ENCODE measurements at regions not wholly inside any gene's neighbourhood (a gene's known extent, or its start where the extent isn't known, plus 50 kb on each side); places are given as distances from the start of the nearest gene placed in this dataset.

GRCh38 chr18:6564950-6565814, 150.5 kb upstream of the L3MBTL4 start:
- Mint-ChIP-seq H3K4me3 (ENCODE audit: unreplicated experiment) (no peak overlapping the region), H3K9me3 (ENCODE audit: unreplicated experiment) (peaks cover 3% of the 10 kb centered on the region), H3K4me1 (ENCODE audit: low read depth, unreplicated experiment) (peaks cover 27% of the 10 kb centered on the region), H3K27ac (ENCODE audit: unreplicated experiment) (peak overlapping the region; percentile 89), H3K36me3 (ENCODE audit: low read depth, unreplicated experiment) (no peaks in the 10 kb centered on the region), H3K27me3 (ENCODE audit: low read depth, unreplicated experiment) (no peaks in the 10 kb centered on the region)
- Histone ChIP-seq H3K9me3 (ENCODE audit: insufficient read depth, low read depth, low read length) (no peaks in the 10 kb centered on the region), H3K79me2 (ENCODE audit: insufficient read depth, low read length) (no peaks in the 10 kb centered on the region), H3K4me3 (ENCODE audit: insufficient read depth, low read depth, low read length) (no peak overlapping the region), H3K36me3 (ENCODE audit: insufficient read depth, low read length) (no peaks in the 10 kb centered on the region), H2AFZ (ENCODE audit: low read depth, low read length) (no peak overlapping the region), H3K4me2 (ENCODE audit: low read length) (no peak overlapping the region), H3K27me3 (ENCODE audit: insufficient read depth, low read length) (peaks cover 3% of the 10 kb centered on the region), H3K9ac (ENCODE audit: low read length) (no peak overlapping the region), H4K20me1 (ENCODE audit: insufficient read depth, low read length) (no peaks in the 10 kb centered on the region), H3K27ac (ENCODE audit: low read depth, low read length) (no peak overlapping the region), H3K4me1 (ENCODE audit: insufficient read depth, low read length) (peaks cover 2% of the 10 kb centered on the region)
- DNase-seq (ENCODE audit: low read depth) (no peak), FAIRE-seq (no peak)
- no peak for TF ChIP-seq EZH2 (IDR thresholded peaks at IDR 0.05; ENCODE audit: insufficient read depth, low read length)
- TF ChIP-seq, protein P1, sequence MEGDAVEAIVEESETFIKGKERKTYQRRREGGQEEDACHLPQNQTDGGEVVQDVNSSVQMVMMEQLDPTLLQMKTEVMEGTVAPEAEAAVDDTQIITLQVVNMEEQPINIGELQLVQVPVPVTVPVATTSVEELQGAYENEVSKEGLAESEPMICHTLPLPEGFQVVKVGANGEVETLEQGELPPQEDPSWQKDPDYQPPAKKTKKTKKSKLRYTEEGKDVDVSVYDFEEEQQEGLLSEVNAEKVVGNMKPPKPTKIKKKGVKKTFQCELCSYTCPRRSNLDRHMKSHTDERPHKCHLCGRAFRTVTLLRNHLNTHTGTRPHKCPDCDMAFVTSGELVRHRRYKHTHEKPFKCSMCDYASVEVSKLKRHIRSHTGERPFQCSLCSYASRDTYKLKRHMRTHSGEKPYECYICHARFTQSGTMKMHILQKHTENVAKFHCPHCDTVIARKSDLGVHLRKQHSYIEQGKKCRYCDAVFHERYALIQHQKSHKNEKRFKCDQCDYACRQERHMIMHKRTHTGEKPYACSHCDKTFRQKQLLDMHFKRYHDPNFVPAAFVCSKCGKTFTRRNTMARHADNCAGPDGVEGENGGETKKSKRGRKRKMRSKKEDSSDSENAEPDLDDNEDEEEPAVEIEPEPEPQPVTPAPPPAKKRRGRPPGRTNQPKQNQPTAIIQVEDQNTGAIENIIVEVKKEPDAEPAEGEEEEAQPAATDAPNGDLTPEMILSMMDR (IDR thresholded peaks at IDR 0.05; ENCODE audit: insufficient read depth, low read depth, low read length): no peak

DNA sequence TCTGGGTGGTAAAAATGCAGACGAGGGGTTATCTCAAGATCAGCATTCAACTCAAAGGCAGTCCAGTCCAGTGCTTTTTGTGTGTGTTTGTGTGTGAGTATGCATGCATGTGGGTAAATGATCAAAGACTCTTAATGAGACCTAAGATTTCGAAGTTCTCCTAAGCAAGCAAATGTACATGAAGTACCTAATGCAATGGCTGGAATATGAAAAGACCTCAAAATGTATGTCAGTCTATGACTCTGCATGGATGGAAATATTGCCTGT, 151.0 kb upstream of the L3MBTL4 start:
- no peak for TF ChIP-seq EZH2 (IDR thresholded peaks at IDR 0.05; ENCODE audit: insufficient read depth, low read length)
- TF ChIP-seq, protein P1 (IDR thresholded peaks at IDR 0.05; ENCODE audit: insufficient read depth, low read depth, low read length): no peak
- Histone ChIP-seq H3K27me3 (ENCODE audit: insufficient read depth, low read length) (peaks cover 3% of the 10 kb centered on the region), H2AFZ (ENCODE audit: low read depth, low read length) (no peak overlapping the region), H3K4me2 (ENCODE audit: low read length) (no peak overlapping the region), H3K36me3 (ENCODE audit: insufficient read depth, low read length) (no peaks in the 10 kb centered on the region), H3K9ac (ENCODE audit: low read length) (no peak overlapping the region), H3K79me2 (ENCODE audit: insufficient read depth, low read length) (no peaks in the 10 kb centered on the region), H4K20me1 (ENCODE audit: insufficient read depth, low read length) (no peaks in the 10 kb centered on the region), H3K4me1 (ENCODE audit: insufficient read depth, low read length) (peaks cover 2% of the 10 kb centered on the region), H3K27ac (ENCODE audit: low read depth, low read length) (no peak overlapping the region), H3K9me3 (ENCODE audit: insufficient read depth, low read depth, low read length) (no peaks in the 10 kb centered on the region), H3K4me3 (ENCODE audit: insufficient read depth, low read depth, low read length) (no peak overlapping the region)
- Mint-ChIP-seq H3K36me3 (ENCODE audit: low read depth, unreplicated experiment) (no peaks in the 10 kb centered on the region), H3K27me3 (ENCODE audit: low read depth, unreplicated experiment) (no peaks in the 10 kb centered on the region), H3K4me1 (ENCODE audit: low read depth, unreplicated experiment) (peaks cover 27% of the 10 kb centered on the region), H3K27ac (ENCODE audit: unreplicated experiment) (peak overlapping the region; percentile 63), H3K9me3 (ENCODE audit: unreplicated experiment) (peaks cover 3% of the 10 kb centered on the region), H3K4me3 (ENCODE audit: unreplicated experiment) (no peak overlapping the region)
- DNase-seq (ENCODE audit: low read depth) (no peak), FAIRE-seq (no peak)

GRCh38 chr18:6566338-6566911, 151.7 kb upstream of the L3MBTL4 start:
- H3K27ac Mint-ChIP-seq (ENCODE audit: unreplicated experiment): peak overlapping the region; percentile 63

More at GRCh38 chr18:6566338-6566911, 151.7 kb upstream of the L3MBTL4 start:
- Histone ChIP-seq H3K4me3 (ENCODE audit: insufficient read depth, low read depth, low read length) (no peak overlapping the region), H3K4me2 (ENCODE audit: low read length) (no peak overlapping the region), H3K9me3 (ENCODE audit: insufficient read depth, low read depth, low read length) (no peaks in the 10 kb centered on the region), H3K4me1 (ENCODE audit: insufficient read depth, low read length) (peaks cover 2% of the 10 kb centered on the region), H3K79me2 (ENCODE audit: insufficient read depth, low read length) (no peaks in the 10 kb centered on the region), H3K36me3 (ENCODE audit: insufficient read depth, low read length) (no peaks in the 10 kb centered on the region), H3K27me3 (ENCODE audit: insufficient read depth, low read length) (peaks cover 3% of the 10 kb centered on the region), H3K27ac (ENCODE audit: low read depth, low read length) (no peak overlapping the region), H2AFZ (ENCODE audit: low read depth, low read length) (no peak overlapping the region), H4K20me1 (ENCODE audit: insufficient read depth, low read length) (no peaks in the 10 kb centered on the region), H3K9ac (ENCODE audit: low read length) (no peak overlapping the region)
- Mint-ChIP-seq H3K9me3 (ENCODE audit: unreplicated experiment) (peaks cover 3% of the 10 kb centered on the region), H3K4me3 (ENCODE audit: unreplicated experiment) (no peak overlapping the region), H3K36me3 (ENCODE audit: low read depth, unreplicated experiment) (no peaks in the 10 kb centered on the region), H3K27me3 (ENCODE audit: low read depth, unreplicated experiment) (no peaks in the 10 kb centered on the region), H3K4me1 (ENCODE audit: low read depth, unreplicated experiment) (peaks cover 27% of the 10 kb centered on the region)
- FAIRE-seq (no peak), DNase-seq (ENCODE audit: low read depth) (no peak)
- TF ChIP-seq, protein P1 (IDR thresholded peaks at IDR 0.05; ENCODE audit: insufficient read depth, low read depth, low read length): no peak
- no peak for TF ChIP-seq EZH2 (IDR thresholded peaks at IDR 0.05; ENCODE audit: insufficient read depth, low read length)
